Caco-2 (cell line): ENCODE measurements at regions not wholly inside any gene's neighbourhood (a gene's known extent, or its start where the extent isn't known, plus 50 kb on each side); places are given as distances from the start of the nearest gene placed in this dataset.

Experiments
- BruUV-seq: library from RNA; stranded (reverse); fragments of 400-500 nt; replicated peaks from 2 replicates; lab custom pipeline; 2021; lab: Mats Ljungman, UMichigan
- CTCF ChIA-PET: fragments of 300-600 bp; sonication (Branson Sonifier 250); formaldehyde crosslinking; loops from one replicate; lab custom pipeline; 2022; ENCODE audit warnings: antibody characterized with exemption; lab: Charles Lee
- POLR2A ChIA-PET: fragments of 300-600 bp; sonication (Branson Sonifier 250); formaldehyde crosslinking; loops from one replicate; lab custom pipeline; 2022; ENCODE audit warnings: antibody characterized with exemption; lab: Charles Lee
- DNase-seq, 2 experiments: peaks; one replicate each; pipeline versions ENCODE4 v3.0.0 to v3.0.0-alpha.2; 2020 to 2022
- H3K27me3 ChIP-seq: replicated peaks from 2 replicates; pipeline ENCODE4 v1.6.0; 2011; ENCODE audit warnings: low read length; ENCODE audit not compliant: control insufficient read depth, insufficient read depth
- H3K36me3 ChIP-seq: 2 replicates; pipeline ENCODE4 v1.5.1; 2011; ENCODE audit warnings: low read length; ENCODE audit not compliant: control insufficient read depth, insufficient read depth
- H3K4me1 ChIP-seq: fragments of 250-450 bp; sonication (Bioruptor Pico); 2 replicates; pipeline ENCODE4 v1.5.1; 2020; ENCODE audit warnings: mild to moderate bottlenecking
- H3K4me3 ChIP-seq: 2 replicates; pipeline ENCODE4 v1.5.1; 2011; ENCODE audit warnings: low read depth, mild to moderate bottlenecking, control low read depth, low read length
- H3K9me3 ChIP-seq: fragments of 250-450 bp; sonication (Bioruptor Pico); 2 replicates; pipeline ENCODE4 v1.5.1; 2020; ENCODE audit warnings: mild to moderate bottlenecking, moderate library complexity
- H3K27ac Mint-ChIP-seq: one replicate; pipeline ENCODE4 v1.8.0; 2022; ENCODE audit warnings: mixed read lengths; ENCODE audit not compliant: unreplicated experiment
- H3K27me3 Mint-ChIP-seq: one replicate; pipeline ENCODE4 v1.8.0; 2022; ENCODE audit warnings: mixed read lengths; ENCODE audit not compliant: insufficient read depth, unreplicated experiment
- H3K36me3 Mint-ChIP-seq: one replicate; pipeline ENCODE4 v1.8.0; 2022; ENCODE audit warnings: mild to moderate bottlenecking, mixed read lengths; ENCODE audit not compliant: insufficient read depth, unreplicated experiment
- H3K4me1 Mint-ChIP-seq: one replicate; pipeline ENCODE4 v1.8.0; 2022; ENCODE audit warnings: low read depth, mixed read lengths; ENCODE audit not compliant: unreplicated experiment
- H3K4me3 Mint-ChIP-seq: one replicate; pipeline ENCODE4 v1.8.0; 2022; ENCODE audit warnings: mild to moderate bottlenecking, moderate library complexity, mixed read lengths; ENCODE audit not compliant: unreplicated experiment
- H3K9me3 Mint-ChIP-seq: one replicate; pipeline ENCODE4 v1.8.0; 2022; ENCODE audit warnings: mixed read lengths; ENCODE audit not compliant: unreplicated experiment
- intact Hi-C: fragments of 100-400 bp; cut with micrococcal nuclease; formaldehyde crosslinking; loops from one replicate; pipeline ENCODE4 v1.10.0; 2022; ENCODE audit not compliant: unreplicated experiment
- TF ChIP-seq, protein P1 (sequence below), 2 experiments: fragments of 200-600 bp in 1 of 2; IDR thresholded peaks; 1 replicate in 1 of 2; 2 replicates in 1 of 2; pipeline versions ENCODE4 v1.5.1 to v1.8.0; 2011 to 2022; ENCODE audit warnings: antibody characterized with exemption in 1 of 2, control low read depth in 1 of 2, inconsistent platforms in 1 of 2, low read depth in 1 of 2, low read length in 1 of 2, mild to moderate bottlenecking in 1 of 2, moderate library complexity in 1 of 2; ENCODE audit not compliant: insufficient read depth in 1 of 2, severe bottlenecking in 1 of 2, unreplicated experiment in 1 of 2

DNA sequence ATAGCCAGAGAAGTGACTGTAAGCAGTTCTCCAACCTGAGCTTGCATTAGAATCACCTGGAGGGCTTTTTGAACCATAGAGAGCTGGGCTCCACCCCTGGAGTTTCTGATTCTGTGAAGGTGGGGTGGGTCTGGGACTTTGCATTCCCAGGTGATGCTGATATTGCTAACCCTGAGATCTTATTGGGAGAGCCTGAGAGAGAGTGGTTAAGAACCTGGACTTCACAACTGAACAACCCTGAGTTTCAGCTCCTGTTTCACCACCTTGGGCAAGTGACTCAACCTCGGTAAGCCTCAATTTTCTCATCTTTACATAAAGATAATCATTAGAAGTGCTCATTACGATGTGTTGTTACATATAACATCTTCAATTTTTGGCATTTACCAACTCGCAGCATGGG lies 498.6 kb downstream of the EBF1 start:
- Mint-ChIP-seq H3K27me3 (peaks cover 15% of the 10 kb centered on the region), H3K27ac (no peak overlapping the region), H3K4me3 (no peak overlapping the region), H3K4me1 (no peaks in the 10 kb centered on the region), H3K9me3 (no peaks in the 10 kb centered on the region), H3K36me3 (no peaks in the 10 kb centered on the region)
- H3K9me3 ChIP-seq = no peaks in the 10 kb centered on the region
- no peaks in the 10 kb centered on the region for H3K27me3 ChIP-seq
- no peaks in the 10 kb centered on the region for H3K36me3 ChIP-seq
- intact Hi-C loops = no loop called here
- CTCF ChIA-PET = no interaction called here
- TF ChIP-seq, protein P1, sequence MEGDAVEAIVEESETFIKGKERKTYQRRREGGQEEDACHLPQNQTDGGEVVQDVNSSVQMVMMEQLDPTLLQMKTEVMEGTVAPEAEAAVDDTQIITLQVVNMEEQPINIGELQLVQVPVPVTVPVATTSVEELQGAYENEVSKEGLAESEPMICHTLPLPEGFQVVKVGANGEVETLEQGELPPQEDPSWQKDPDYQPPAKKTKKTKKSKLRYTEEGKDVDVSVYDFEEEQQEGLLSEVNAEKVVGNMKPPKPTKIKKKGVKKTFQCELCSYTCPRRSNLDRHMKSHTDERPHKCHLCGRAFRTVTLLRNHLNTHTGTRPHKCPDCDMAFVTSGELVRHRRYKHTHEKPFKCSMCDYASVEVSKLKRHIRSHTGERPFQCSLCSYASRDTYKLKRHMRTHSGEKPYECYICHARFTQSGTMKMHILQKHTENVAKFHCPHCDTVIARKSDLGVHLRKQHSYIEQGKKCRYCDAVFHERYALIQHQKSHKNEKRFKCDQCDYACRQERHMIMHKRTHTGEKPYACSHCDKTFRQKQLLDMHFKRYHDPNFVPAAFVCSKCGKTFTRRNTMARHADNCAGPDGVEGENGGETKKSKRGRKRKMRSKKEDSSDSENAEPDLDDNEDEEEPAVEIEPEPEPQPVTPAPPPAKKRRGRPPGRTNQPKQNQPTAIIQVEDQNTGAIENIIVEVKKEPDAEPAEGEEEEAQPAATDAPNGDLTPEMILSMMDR (IDR thresholded peaks at IDR 0.05; ENCODE audit: insufficient read depth in 1 of 2, low read depth in 1 of 2, low read length in 1 of 2, severe bottlenecking in 1 of 2, unreplicated experiment in 1 of 2) = no peak
- no peak overlapping the region for H3K4me3 ChIP-seq
- H3K4me1 ChIP-seq = no peaks in the 10 kb centered on the region
- no peak for DNase-seq
- POLR2A ChIA-PET = no interaction called here
- no TSS peak for BruUV-seq

DNA sequence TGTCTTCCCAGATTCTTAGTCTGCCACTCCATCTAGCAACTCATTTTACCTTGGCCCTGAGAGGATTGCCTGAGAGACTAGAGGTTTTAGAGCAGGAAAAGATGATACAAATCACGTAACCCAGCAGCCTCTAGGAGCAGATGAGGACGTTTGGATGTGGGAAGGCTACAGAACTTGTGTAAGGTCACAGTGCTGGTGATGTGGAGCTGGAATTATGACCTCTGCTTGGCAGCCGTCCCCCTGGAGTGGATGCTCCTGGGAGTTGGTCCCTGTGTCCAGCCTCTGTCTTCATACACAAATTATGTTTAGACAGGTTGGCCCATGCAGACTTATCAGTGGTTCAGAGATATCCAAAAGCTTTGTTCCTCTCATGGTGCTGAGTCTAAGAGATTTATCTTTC lies 499.0 kb downstream of the EBF1 start:
- TF ChIP-seq, protein P1 (IDR thresholded peaks at IDR 0.05; ENCODE audit: insufficient read depth in 1 of 2, low read depth in 1 of 2, low read length in 1 of 2, severe bottlenecking in 1 of 2, unreplicated experiment in 1 of 2) = no peak
- BruUV-seq = no TSS peak
- Histone ChIP-seq H3K4me1 (no peaks in the 10 kb centered on the region), H3K36me3 (no peaks in the 10 kb centered on the region), H3K4me3 (no peak overlapping the region), H3K27me3 (no peaks in the 10 kb centered on the region), H3K9me3 (no peaks in the 10 kb centered on the region)
- Mint-ChIP-seq H3K4me3 (no peak overlapping the region), H3K36me3 (no peaks in the 10 kb centered on the region), H3K9me3 (no peaks in the 10 kb centered on the region), H3K4me1 (no peaks in the 10 kb centered on the region), H3K27me3 (peaks cover 12% of the 10 kb centered on the region), H3K27ac (no peak overlapping the region)
- POLR2A ChIA-PET = no interaction called here
- intact Hi-C loops = no loop called here
- CTCF ChIA-PET = no interaction called here
- DNase-seq = no peak

DNA sequence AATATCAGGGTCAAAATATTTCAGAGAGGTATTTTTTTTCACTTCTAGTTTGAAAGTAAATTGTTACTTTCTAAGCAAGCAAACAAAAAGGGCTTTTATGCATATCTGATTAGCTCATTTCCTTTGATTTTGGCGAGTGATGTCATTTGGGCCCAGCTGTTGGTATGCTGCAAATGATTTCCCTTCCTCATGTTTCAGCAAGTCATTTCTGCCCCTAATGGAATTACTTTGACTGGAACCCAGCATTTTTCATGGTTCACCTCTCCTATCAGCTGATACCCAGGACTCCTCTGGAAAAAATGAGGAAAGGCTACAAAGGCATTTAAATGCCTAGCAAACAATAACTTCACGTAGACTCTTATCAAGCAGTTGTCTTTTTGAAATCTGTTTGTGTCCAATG lies 500.6 kb downstream of the EBF1 start:
- Mint-ChIP-seq H3K36me3 (no peaks in the 10 kb centered on the region), H3K4me3 (no peak overlapping the region), H3K27me3 (peaks cover 11% of the 10 kb centered on the region), H3K4me1 (no peaks in the 10 kb centered on the region), H3K27ac (no peak overlapping the region), H3K9me3 (no peaks in the 10 kb centered on the region)
- H3K4me1 ChIP-seq = no peaks in the 10 kb centered on the region
- H3K27me3 ChIP-seq = no peaks in the 10 kb centered on the region
- H3K36me3 ChIP-seq = no peaks in the 10 kb centered on the region
- TF ChIP-seq, protein P1 (IDR thresholded peaks at IDR 0.05; ENCODE audit: insufficient read depth in 1 of 2, low read depth in 1 of 2, low read length in 1 of 2, severe bottlenecking in 1 of 2, unreplicated experiment in 1 of 2) = no peak
- ChIA-PET POLR2A (no interaction called here), CTCF (no interaction called here)
- intact Hi-C loops = no loop called here
- no peaks in the 10 kb centered on the region for H3K9me3 ChIP-seq
- no TSS peak for BruUV-seq
- no peak for DNase-seq
- no peak overlapping the region for H3K4me3 ChIP-seq
